ENCODE measurements at regions not wholly inside any gene's neighbourhood (a gene's known extent, or its start where the extent isn't known, plus 50 kb on each side); places are given as distances from the start of the nearest gene placed in this dataset.

- TF ChIP-seq CTCF (IDR thresholded peaks at IDR 0.05; ENCODE audit: borderline replicate concordance, extremely low read depth, low read length, poor library complexity, severe bottlenecking) (peak; percentile 97), EZH2 (IDR thresholded peaks at IDR 0.05; ENCODE audit: borderline replicate concordance, low read depth, low read length, severe bottlenecking) (no peak)
Measured at GRCh38 chr6:20291764-20292580, 79.7 kb upstream of the MBOAT1 start.

Measured in DND-41 (cell line).